ENCODE measurements at regions not wholly inside any gene's neighbourhood (a gene's known extent, or its start where the extent isn't known, plus 50 kb on each side); places are given as distances from the start of the nearest gene placed in this dataset.

- no peak for TF ChIP-seq EP300 (IDR thresholded peaks at IDR 0.05; ENCODE audit: borderline replicate concordance in 1 of 2, control insufficient read depth in 1 of 2, low read depth in 2 of 2, low read length in 2 of 2)
Observed at GRCh38 chr2:3071685-3072263, 305.8 kb downstream of the EIPR1 start (continued).

DNA sequence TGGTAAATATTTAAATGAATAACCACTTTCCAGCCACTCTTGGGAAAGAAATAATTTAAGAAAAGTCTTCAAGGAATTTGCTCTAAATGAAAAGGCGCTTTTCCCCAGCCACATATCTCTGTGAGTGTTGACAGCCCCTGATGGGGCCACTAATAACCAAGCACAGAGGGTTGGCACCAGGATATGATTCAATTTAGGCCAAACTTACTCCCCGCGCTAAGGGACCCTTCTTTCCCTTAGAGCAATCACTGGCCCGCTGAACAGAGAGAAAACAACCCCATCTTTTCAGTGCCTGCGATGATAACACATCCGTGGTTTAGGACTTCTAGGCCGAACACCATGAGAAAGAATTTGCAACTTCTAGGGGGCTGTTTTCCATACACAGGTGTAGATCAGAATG is 310.8 kb downstream of the EIPR1 start:
- Histone ChIP-seq H3K36me3 (ENCODE audit: control insufficient read depth in 2 of 2, insufficient read depth in 2 of 2, low read length in 1 of 2) (no peaks in the 10 kb centered on the region), H2AFZ (ENCODE audit: control insufficient read depth, low read depth, low read length) (no peak overlapping the region), H3K79me2 (ENCODE audit: control insufficient read depth, insufficient read depth, low read length) (no peaks in the 10 kb centered on the region), H3K27me3 (replicated peaks in 1 of 2; ENCODE audit: control insufficient read depth in 2 of 2, insufficient read depth in 2 of 2, low read length in 1 of 2) (peaks cover 0 to 2% of the 10 kb centered on the region in 2 experiments; a peak in 2 of 4 replicates), H3K4me3 (no peak overlapping the region), H3K4me2 (ENCODE audit: control insufficient read depth, insufficient read depth) (no peak overlapping the region), H3K9me3 (replicated peaks; ENCODE audit: control insufficient read depth, insufficient read depth, low read length) (no peaks in the 10 kb centered on the region), H3K27ac (ENCODE audit: control insufficient read depth, insufficient read depth) (no peak overlapping the region), H4K20me1 (ENCODE audit: control insufficient read depth, insufficient read depth) (no peaks in the 10 kb centered on the region), H3K4me1 (ENCODE audit: control insufficient read depth, insufficient read depth, low read length) (no peaks in the 10 kb centered on the region), H3K9ac (ENCODE audit: control insufficient read depth, insufficient read depth, low read length) (no peak overlapping the region)
- no peak for FAIRE-seq
- BruUV-seq (replicated peaks), result no TSS peak
- WGBS (ENCODE audit: insufficient coverage, insufficient replicate concordance, low lambda C conversion rate, missing lambda C conversion rate), result 43% methylated on average over 7 of the region's 7 CpGs
- SMC1A ChIA-PET (ENCODE audit: uncharacterized antibody, unreplicated experiment), result no interaction called here
- ATAC-seq, result no peak
- RAD21 ChIA-PET (ENCODE audit: unreplicated experiment), result no interaction called here
- in situ Hi-C loops (cut with MboI), result no loop called here
- POLR2A ChIA-PET, result no interaction called here
- intact Hi-C loops (cut with micrococcal nuclease; ENCODE audit: unreplicated experiment), result no loop called here
- DNase-seq (ENCODE audit: low read depth, low spot score), result no peak
- CTCF ChIA-PET, result no interaction called here
- no peak for TF ChIP-seq NFIC (IDR thresholded peaks at IDR 0.05; ENCODE audit: low read depth, low read length)
- TF ChIP-seq JUNB (IDR thresholded peaks at IDR 0.05), result no peak
- no peak for TF ChIP-seq RAD21 (IDR thresholded peaks at IDR 0.05; ENCODE audit: insufficient read depth, low read depth, low read length)
- TF ChIP-seq CHD4 (IDR thresholded peaks at IDR 0.05), result no peak
- TF ChIP-seq STAT1 (conservative IDR thresholded peaks at IDR 0.05), result no peak
- TF ChIP-seq LARP7 (IDR thresholded peaks at IDR 0.05), result no peak
- no peak for TF ChIP-seq ZBED1 (IDR thresholded peaks at IDR 0.05; ENCODE audit: borderline replicate concordance)
- TF ChIP-seq PBX3 (IDR thresholded peaks at IDR 0.05; ENCODE audit: insufficient replicate concordance, low read depth, low read length), result no peak
- TF ChIP-seq TCF7 (IDR thresholded peaks at IDR 0.05; ENCODE audit: borderline replicate concordance), result no peak
- no peak for TF ChIP-seq E2F4 (IDR thresholded peaks at IDR 0.05; ENCODE audit: low read depth, low read length)
- TF ChIP-seq, protein P1, sequence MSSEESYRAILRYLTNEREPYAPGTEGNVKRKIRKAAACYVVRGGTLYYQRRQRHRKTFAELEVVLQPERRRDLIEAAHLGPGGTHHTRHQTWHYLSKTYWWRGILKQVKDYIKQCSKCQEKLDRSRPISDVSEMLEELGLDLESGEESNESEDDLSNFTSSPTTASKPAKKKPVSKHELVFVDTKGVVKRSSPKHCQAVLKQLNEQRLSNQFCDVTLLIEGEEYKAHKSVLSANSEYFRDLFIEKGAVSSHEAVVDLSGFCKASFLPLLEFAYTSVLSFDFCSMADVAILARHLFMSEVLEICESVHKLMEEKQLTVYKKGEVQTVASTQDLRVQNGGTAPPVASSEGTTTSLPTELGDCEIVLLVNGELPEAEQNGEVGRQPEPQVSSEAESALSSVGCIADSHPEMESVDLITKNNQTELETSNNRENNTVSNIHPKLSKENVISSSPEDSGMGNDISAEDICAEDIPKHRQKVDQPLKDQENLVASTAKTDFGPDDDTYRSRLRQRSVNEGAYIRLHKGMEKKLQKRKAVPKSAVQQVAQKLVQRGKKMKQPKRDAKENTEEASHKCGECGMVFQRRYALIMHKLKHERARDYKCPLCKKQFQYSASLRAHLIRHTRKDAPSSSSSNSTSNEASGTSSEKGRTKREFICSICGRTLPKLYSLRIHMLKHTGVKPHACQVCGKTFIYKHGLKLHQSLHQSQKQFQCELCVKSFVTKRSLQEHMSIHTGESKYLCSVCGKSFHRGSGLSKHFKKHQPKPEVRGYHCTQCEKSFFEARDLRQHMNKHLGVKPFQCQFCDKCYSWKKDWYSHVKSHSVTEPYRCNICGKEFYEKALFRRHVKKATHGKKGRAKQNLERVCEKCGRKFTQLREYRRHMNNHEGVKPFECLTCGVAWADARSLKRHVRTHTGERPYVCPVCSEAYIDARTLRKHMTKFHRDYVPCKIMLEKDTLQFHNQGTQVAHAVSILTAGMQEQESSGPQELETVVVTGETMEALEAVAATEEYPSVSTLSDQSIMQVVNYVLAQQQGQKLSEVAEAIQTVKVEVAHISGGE (CRISPR knock-in tag; IDR thresholded peaks at IDR 0.05), result no peak
- TF ChIP-seq TCF12 (IDR thresholded peaks at IDR 0.05; ENCODE audit: low read depth, low read length), result no peak
- no peak for TF ChIP-seq BCL11A (IDR thresholded peaks at IDR 0.05; ENCODE audit: low read depth, low read length)
- TF ChIP-seq IKZF1 (conservative IDR thresholded peaks at IDR 0.05), result no peak
- TF ChIP-seq NFYB (IDR thresholded peaks at IDR 0.05; ENCODE audit: insufficient read depth, low read depth, low read length), result no peak
- no peak for TF ChIP-seq ETV6 (conservative IDR thresholded peaks at IDR 0.05 in 1 of 2, IDR thresholded peaks at IDR 0.05 in 1 of 2; ENCODE audit: borderline replicate concordance in 1 of 2, low read depth in 1 of 2)

Data from GM12878 (cell line).